BJ (cell line): ENCODE measurements at regions not wholly inside any gene's neighbourhood (a gene's known extent, or its start where the extent isn't known, plus 50 kb on each side); places are given as distances from the start of the nearest gene placed in this dataset.

ENCODE experiments used
- CTCF ChIA-PET: fragments of 350-600 bp; formaldehyde crosslinking; extraction: SDS; loops from one replicate; lab custom pipeline; 2021; ENCODE audit warnings: antibody characterized with exemption, inconsistent platforms; lab: Yijun Ruan, JAX
- POLR2A ChIA-PET: fragments of 300-600 bp; sonication (Branson Sonifier 250); formaldehyde crosslinking; extraction: SDS; loops from one replicate; lab custom pipeline; 2021; ENCODE audit warnings: antibody characterized with exemption; lab: Charles Lee
- DNase-seq: peaks from one replicate; pipeline ENCODE4 v3.0.0-alpha.2; 2011; ENCODE audit warnings: low read depth
- H3K27me3 ChIP-seq: 2 replicates; pipeline ENCODE4 v1.6.0; 2011; ENCODE audit warnings: low read length; ENCODE audit not compliant: control insufficient read depth, insufficient read depth
- H3K36me3 ChIP-seq: 2 replicates; pipeline ENCODE4 v1.5.1; 2011; ENCODE audit warnings: low read length; ENCODE audit not compliant: control insufficient read depth, insufficient read depth
- H3K4me3 ChIP-seq: 2 replicates; pipeline ENCODE4 v1.5.1; 2011; ENCODE audit warnings: low read depth, mild to moderate bottlenecking, control low read depth, low read length
- CTCF ChIP-seq: IDR thresholded peaks from 2 replicates; pipeline ENCODE4 v1.5.1; 2011; ENCODE audit warnings: low read depth, mild to moderate bottlenecking, control low read depth, inconsistent platforms, low read length, moderate library complexity; ENCODE audit not compliant: insufficient read depth

- DNase-seq = no peak
- H3K36me3 ChIP-seq = no peaks in the 10 kb centered on the region
- no peak for TF ChIP-seq CTCF
- no peaks in the 10 kb centered on the region for H3K27me3 ChIP-seq
- POLR2A ChIA-PET = no interaction called here
- no peak overlapping the region for H3K4me3 ChIP-seq
- CTCF ChIA-PET = no interaction called here
Measured at GRCh38 chr5:104062621-104063377, 500.2 kb upstream of the NUDT12 start.

- Histone ChIP-seq H3K36me3 (no peaks in the 10 kb centered on the region), H3K4me3 (no peak overlapping the region), H3K27me3 (no peaks in the 10 kb centered on the region)
- CTCF ChIA-PET = no interaction called here
- POLR2A ChIA-PET = interaction anchor here (0.6 kb wide), 1 partner anchor 71 kb away, joined by 9 read pairs; no protein-coding TSS in a partner anchor
- no peak for DNase-seq
- no peak for TF ChIP-seq CTCF
Measured at GRCh38 chr5:104061707-104062106, 499.1 kb upstream of the NUDT12 start.

GRCh38 chr5:104053353-104053649 is 490.7 kb upstream of the NUDT12 start:
- Histone ChIP-seq H3K36me3 (no peaks in the 10 kb centered on the region), H3K4me3 (no peak overlapping the region), H3K27me3 (no peaks in the 10 kb centered on the region)
- no peak for DNase-seq
- ChIA-PET POLR2A (no interaction called here), CTCF (no interaction called here)
- TF ChIP-seq CTCF = no peak

GRCh38 chr5:104052558-104053352 is 490.2 kb upstream of the NUDT12 start:
- no peak for TF ChIP-seq CTCF

GRCh38 chr5:104050436-104050835 is 487.8 kb upstream of the NUDT12 start:
- POLR2A ChIA-PET = no interaction called here
- no peak for TF ChIP-seq CTCF
- Histone ChIP-seq H3K36me3 (no peaks in the 10 kb centered on the region), H3K4me3 (no peak overlapping the region), H3K27me3 (no peaks in the 10 kb centered on the region)
- DNase-seq = no peak
- CTCF ChIA-PET = no interaction called here

More at GRCh38 chr5:104052558-104053352, 490.2 kb upstream of the NUDT12 start:
- Histone ChIP-seq H3K4me3 (no peak overlapping the region), H3K36me3 (no peaks in the 10 kb centered on the region), H3K27me3 (no peaks in the 10 kb centered on the region)
- POLR2A ChIA-PET = no interaction called here
- CTCF ChIA-PET = no interaction called here
- no peak for DNase-seq
